ENCODE measurements at regions not wholly inside any gene's neighbourhood (a gene's known extent, or its start where the extent isn't known, plus 50 kb on each side); places are given as distances from the start of the nearest gene placed in this dataset.

DNA sequence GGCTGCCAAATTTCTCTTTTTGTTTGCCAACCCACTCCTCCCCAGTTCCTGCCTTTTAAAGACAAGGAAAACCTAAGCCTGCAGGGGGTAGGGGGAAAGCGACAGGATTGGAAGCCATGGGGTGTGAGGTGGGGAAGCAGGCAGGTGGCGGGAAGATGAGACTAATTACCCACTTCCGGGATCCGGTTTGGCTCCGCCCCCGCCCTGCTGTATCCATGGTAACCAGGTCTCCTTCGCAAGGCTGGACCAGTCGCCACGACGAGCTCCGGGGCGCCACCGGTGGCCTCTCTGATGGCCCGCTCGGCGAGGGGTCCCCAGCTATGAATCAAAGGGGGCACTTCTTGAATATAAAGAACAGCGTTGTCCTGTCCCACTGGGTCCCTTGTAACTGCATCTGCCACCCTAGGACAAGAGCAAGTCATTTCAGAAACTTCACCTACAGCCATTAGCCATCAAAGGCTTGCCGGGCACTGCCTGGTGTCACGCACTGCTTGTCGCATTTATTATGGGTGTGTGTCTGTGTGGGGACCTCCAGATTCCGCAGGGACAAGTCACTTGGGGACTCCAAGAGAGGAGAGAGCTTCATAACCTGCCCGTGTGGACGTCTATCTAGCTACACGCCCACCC lies 55.4 kb upstream of the LMTK2 start (continued):
- TF ChIP-seq MCM7 (IDR thresholded peaks at IDR 0.05) (no peak), BRCA1 (IDR thresholded peaks at IDR 0.05) (no peak), BRCA1 (CRISPR knock-in tag; IDR thresholded peaks at IDR 0.05) (no peak), MEF2D (tag; conservative IDR thresholded peaks at IDR 0.05; ENCODE audit: low read depth) (no peak), EP300 (IDR thresholded peaks at IDR 0.05; ENCODE audit: low read length) (no peak), FOSL1 (tag; conservative IDR thresholded peaks at IDR 0.05) (no peak), HSF4 (CRISPR knock-in tag; IDR thresholded peaks at IDR 0.05; ENCODE audit: borderline replicate concordance) (no peak), YY1 (IDR thresholded peaks at IDR 0.05; ENCODE audit: borderline replicate concordance in 1 of 3, control insufficient read depth in 1 of 3, extremely low read depth in 1 of 3, insufficient read depth in 3 of 3, insufficient read length in 1 of 3, insufficient replicate concordance in 2 of 3, low read depth in 1 of 3, low read length in 2 of 3) (no peak), ARID2 (IDR thresholded peaks at IDR 0.05) (no peak), RCOR1 (IDR thresholded peaks at IDR 0.05; ENCODE audit: borderline replicate concordance in 1 of 2, low read depth in 2 of 2, low read length in 2 of 2) (no peak), ZNF584 (CRISPR knock-in tag; IDR thresholded peaks at IDR 0.05; ENCODE audit: low read depth) (no peak), KDM2B (CRISPR knock-in tag; IDR thresholded peaks at IDR 0.05) (no peak), CEBPG (CRISPR knock-in tag; IDR thresholded peaks at IDR 0.05) (no peak), CEBPG (tag; conservative IDR thresholded peaks at IDR 0.05 in 1 of 2, IDR thresholded peaks at IDR 0.05 in 1 of 2) (no peak)
- TF ChIP-seq, protein P1, sequence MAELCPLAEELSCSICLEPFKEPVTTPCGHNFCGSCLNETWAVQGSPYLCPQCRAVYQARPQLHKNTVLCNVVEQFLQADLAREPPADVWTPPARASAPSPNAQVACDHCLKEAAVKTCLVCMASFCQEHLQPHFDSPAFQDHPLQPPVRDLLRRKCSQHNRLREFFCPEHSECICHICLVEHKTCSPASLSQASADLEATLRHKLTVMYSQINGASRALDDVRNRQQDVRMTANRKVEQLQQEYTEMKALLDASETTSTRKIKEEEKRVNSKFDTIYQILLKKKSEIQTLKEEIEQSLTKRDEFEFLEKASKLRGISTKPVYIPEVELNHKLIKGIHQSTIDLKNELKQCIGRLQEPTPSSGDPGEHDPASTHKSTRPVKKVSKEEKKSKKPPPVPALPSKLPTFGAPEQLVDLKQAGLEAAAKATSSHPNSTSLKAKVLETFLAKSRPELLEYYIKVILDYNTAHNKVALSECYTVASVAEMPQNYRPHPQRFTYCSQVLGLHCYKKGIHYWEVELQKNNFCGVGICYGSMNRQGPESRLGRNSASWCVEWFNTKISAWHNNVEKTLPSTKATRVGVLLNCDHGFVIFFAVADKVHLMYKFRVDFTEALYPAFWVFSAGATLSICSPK (IDR thresholded peaks at IDR 0.05; ENCODE audit: borderline replicate concordance), result no peak
- TF ChIP-seq, protein P2, sequence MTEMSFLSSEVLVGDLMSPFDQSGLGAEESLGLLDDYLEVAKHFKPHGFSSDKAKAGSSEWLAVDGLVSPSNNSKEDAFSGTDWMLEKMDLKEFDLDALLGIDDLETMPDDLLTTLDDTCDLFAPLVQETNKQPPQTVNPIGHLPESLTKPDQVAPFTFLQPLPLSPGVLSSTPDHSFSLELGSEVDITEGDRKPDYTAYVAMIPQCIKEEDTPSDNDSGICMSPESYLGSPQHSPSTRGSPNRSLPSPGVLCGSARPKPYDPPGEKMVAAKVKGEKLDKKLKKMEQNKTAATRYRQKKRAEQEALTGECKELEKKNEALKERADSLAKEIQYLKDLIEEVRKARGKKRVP (CRISPR knock-in tag; IDR thresholded peaks at IDR 0.05), result no peak
- TF ChIP-seq, protein P3, sequence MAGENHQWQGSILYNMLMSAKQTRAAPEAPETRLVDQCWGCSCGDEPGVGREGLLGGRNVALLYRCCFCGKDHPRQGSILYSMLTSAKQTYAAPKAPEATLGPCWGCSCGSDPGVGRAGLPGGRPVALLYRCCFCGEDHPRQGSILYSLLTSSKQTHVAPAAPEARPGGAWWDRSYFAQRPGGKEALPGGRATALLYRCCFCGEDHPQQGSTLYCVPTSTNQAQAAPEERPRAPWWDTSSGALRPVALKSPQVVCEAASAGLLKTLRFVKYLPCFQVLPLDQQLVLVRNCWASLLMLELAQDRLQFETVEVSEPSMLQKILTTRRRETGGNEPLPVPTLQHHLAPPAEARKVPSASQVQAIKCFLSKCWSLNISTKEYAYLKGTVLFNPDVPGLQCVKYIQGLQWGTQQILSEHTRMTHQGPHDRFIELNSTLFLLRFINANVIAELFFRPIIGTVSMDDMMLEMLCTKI (IDR thresholded peaks at IDR 0.05; ENCODE audit: partially characterized antibody), result no peak
- TF ChIP-seq, protein P4, sequence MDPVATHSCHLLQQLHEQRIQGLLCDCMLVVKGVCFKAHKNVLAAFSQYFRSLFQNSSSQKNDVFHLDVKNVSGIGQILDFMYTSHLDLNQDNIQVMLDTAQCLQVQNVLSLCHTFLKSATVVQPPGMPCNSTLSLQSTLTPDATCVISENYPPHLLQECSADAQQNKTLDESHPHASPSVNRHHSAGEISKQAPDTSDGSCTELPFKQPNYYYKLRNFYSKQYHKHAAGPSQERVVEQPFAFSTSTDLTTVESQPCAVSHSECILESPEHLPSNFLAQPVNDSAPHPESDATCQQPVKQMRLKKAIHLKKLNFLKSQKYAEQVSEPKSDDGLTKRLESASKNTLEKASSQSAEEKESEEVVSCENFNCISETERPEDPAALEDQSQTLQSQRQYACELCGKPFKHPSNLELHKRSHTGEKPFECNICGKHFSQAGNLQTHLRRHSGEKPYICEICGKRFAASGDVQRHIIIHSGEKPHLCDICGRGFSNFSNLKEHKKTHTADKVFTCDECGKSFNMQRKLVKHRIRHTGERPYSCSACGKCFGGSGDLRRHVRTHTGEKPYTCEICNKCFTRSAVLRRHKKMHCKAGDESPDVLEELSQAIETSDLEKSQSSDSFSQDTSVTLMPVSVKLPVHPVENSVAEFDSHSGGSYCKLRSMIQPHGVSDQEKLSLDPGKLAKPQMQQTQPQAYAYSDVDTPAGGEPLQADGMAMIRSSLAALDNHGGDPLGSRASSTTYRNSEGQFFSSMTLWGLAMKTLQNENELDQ (CRISPR knock-in tag; IDR thresholded peaks at IDR 0.05; ENCODE audit: borderline replicate concordance), result no peak

All from K562 (cell line).